K562 (cell line): ENCODE measurements at regions not wholly inside any gene's neighbourhood (a gene's known extent, or its start where the extent isn't known, plus 50 kb on each side); places are given as distances from the start of the nearest gene placed in this dataset.

Experiments
- EWSR1 ChIP-seq: fragments of 450-650 bp; IDR thresholded peaks from 2 replicates; pipeline ENCODE4 v1.6.1; 2018; ENCODE audit warnings: borderline replicate concordance, mild to moderate bottlenecking, low read depth, moderate library complexity; ENCODE audit not compliant: partially characterized antibody
- TBL1XR1 ChIP-seq, 2 experiments: IDR thresholded peaks; 2 replicates each; pipeline ENCODE4 v1.6.1; 2012; ENCODE audit warnings: improper control_type of control experiment in 2 of 2, low read length in 2 of 2, mild to moderate bottlenecking in 1 of 2
- TCF7 ChIP-seq: sonication (generic); IDR thresholded peaks from 2 replicates; pipeline ENCODE4 v1.6.1; 2016; ENCODE audit warnings: antibody characterized with exemption, borderline replicate concordance
- ZC3H11A ChIP-seq: IDR thresholded peaks from 2 replicates; pipeline ENCODE4 v1.6.1; 2012; ENCODE audit warnings: low read depth, low read length, improper control_type of control experiment
- TF ChIP-seq, protein P1 (sequence below), 3 experiments: IDR thresholded peaks in 2 of 3; conservative IDR thresholded peaks in 1 of 3; 2 replicates each; pipeline ENCODE4 v1.5.1; 2011 to 2012; ENCODE audit warnings: low read length in 3 of 3, mild to moderate bottlenecking in 3 of 3, control low read depth in 2 of 3, improper control_type of control experiment in 1 of 3, inconsistent platforms in 1 of 3, low read depth in 1 of 3, mixed read lengths in 1 of 3, moderate library complexity in 1 of 3; ENCODE audit not compliant: insufficient read depth in 2 of 3
- TF ChIP-seq, protein P2 (sequence below): sonication (generic); formaldehyde crosslinking; IDR thresholded peaks from 2 replicates; pipeline ENCODE4 v1.9.0; 2022; ENCODE audit warnings: mild to moderate bottlenecking, missing genetic modification reagents

DNA sequence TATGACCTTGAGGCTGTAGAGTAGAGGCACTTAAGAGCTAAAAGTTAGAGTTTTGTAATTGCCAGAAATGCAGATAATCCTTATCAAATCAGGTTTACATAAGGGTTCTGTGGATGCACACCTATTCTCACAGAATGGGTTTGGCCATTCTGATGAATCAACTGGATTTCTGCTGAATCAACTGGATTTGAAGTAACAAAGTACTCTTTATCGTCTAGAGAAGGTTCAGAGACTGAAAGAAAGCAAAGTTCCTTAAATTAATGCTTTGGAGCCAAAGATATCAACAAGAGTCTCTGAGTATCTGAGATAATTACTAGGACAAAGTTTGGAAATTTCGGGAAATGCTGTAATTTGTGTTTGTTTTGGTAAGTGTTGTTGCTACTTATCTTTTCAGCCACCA is 669.6 kb upstream of the ZNF608 start:
- TF ChIP-seq TBL1XR1 (IDR thresholded peaks at IDR 0.05; ENCODE audit: low read length in 2 of 2): no peak
- no peak for TF ChIP-seq ZC3H11A
- no peak for TF ChIP-seq EWSR1
- TF ChIP-seq, protein P1, sequence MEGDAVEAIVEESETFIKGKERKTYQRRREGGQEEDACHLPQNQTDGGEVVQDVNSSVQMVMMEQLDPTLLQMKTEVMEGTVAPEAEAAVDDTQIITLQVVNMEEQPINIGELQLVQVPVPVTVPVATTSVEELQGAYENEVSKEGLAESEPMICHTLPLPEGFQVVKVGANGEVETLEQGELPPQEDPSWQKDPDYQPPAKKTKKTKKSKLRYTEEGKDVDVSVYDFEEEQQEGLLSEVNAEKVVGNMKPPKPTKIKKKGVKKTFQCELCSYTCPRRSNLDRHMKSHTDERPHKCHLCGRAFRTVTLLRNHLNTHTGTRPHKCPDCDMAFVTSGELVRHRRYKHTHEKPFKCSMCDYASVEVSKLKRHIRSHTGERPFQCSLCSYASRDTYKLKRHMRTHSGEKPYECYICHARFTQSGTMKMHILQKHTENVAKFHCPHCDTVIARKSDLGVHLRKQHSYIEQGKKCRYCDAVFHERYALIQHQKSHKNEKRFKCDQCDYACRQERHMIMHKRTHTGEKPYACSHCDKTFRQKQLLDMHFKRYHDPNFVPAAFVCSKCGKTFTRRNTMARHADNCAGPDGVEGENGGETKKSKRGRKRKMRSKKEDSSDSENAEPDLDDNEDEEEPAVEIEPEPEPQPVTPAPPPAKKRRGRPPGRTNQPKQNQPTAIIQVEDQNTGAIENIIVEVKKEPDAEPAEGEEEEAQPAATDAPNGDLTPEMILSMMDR (IDR thresholded peaks at IDR 0.05 in 2 of 3, conservative IDR thresholded peaks at IDR 0.05 in 1 of 3; ENCODE audit: insufficient read depth in 2 of 3, low read depth in 1 of 3, low read length in 3 of 3): no peak
- TF ChIP-seq, protein P2, sequence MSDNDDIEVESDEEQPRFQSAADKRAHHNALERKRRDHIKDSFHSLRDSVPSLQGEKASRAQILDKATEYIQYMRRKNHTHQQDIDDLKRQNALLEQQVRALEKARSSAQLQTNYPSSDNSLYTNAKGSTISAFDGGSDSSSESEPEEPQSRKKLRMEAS (CRISPR knock-in tag): no peak
- TF ChIP-seq TCF7: no peak
